ENCODE measurements at regions not wholly inside any gene's neighbourhood (a gene's known extent, or its start where the extent isn't known, plus 50 kb on each side); places are given as distances from the start of the nearest gene placed in this dataset.

DNA sequence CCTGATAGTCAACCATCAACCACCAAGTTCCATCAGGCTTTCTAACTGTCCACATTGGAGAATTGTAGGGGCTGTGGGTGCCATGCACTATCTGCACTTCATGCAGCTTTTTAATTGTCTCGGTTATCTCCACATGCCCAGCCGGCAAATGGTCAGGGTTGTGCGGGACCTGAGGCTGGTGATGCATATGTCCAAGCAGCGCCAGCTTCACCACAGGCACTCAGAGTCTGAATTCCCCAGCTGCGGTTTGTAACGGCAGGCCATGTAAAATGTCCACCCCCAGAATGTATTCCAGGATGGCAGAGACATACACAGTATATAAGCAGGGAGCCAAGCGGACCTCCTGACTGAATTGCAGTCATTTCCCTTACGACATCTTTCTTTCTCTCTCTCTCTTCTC is 435.6 kb downstream of the DYNC2H1 start:
- Histone ChIP-seq H3K9ac (ENCODE audit: low read length in 5 of 5) (no peak overlapping the region), H3K4me3 (ENCODE audit: low read depth in 1 of 5, low read length in 5 of 5) (no peak overlapping the region), H3K9me3 (ENCODE audit: control insufficient read depth in 5 of 5, low read length in 5 of 5) (no peaks in the 10 kb centered on the region), H3K4me1 (ENCODE audit: control insufficient read depth in 5 of 5, insufficient read depth in 5 of 5, low read length in 5 of 5) (no peaks in the 10 kb centered on the region), H3K27ac (ENCODE audit: low read depth, low read length) (no peak overlapping the region), H3K27me3 (ENCODE audit: control insufficient read depth in 5 of 5, insufficient read depth in 4 of 5, low read length in 5 of 5) (no peaks in the 10 kb centered on the region), H3K36me3 (ENCODE audit: control insufficient read depth in 5 of 5, insufficient read depth in 5 of 5, low read length in 5 of 5) (no peaks in the 10 kb centered on the region)

DNA sequence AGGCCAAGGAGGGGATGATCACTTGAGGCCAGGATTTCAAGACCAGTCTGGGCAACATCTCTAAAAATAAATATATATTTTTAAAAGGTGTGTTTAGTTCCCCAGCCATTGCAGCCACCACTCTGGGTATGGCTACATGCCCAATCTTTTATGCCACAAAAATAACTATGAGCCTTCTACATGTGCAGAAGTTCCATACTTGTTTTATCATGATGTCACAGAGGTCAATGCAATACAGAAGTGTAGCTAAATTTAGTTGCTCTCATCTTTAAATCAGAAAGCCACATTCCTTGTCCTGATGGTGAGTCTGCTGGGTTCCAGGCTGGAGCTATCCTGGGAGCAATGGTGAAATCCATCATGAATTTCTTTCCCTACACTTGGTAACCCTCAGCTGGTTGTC is 436.3 kb downstream of the DYNC2H1 start:
- no peak overlapping the region for H3K27ac ChIP-seq (ENCODE audit: low read depth, low read length)
- no peaks in the 10 kb centered on the region for H3K27me3 ChIP-seq (ENCODE audit: control insufficient read depth in 5 of 5, insufficient read depth in 4 of 5, low read length in 5 of 5)
- no peaks in the 10 kb centered on the region for H3K4me1 ChIP-seq (ENCODE audit: control insufficient read depth in 5 of 5, insufficient read depth in 5 of 5, low read length in 5 of 5)
- H3K4me3 ChIP-seq (ENCODE audit: low read depth in 1 of 5, low read length in 5 of 5), result no peak overlapping the region
- no peaks in the 10 kb centered on the region for H3K9me3 ChIP-seq (ENCODE audit: control insufficient read depth in 5 of 5, low read length in 5 of 5)
- no peaks in the 10 kb centered on the region for H3K36me3 ChIP-seq (ENCODE audit: control insufficient read depth in 5 of 5, insufficient read depth in 5 of 5, low read length in 5 of 5)
- no peak overlapping the region for H3K9ac ChIP-seq (ENCODE audit: low read length in 5 of 5)

- Histone ChIP-seq H3K9me3 (ENCODE audit: control insufficient read depth in 5 of 5, low read length in 5 of 5) (no peaks in the 10 kb centered on the region), H3K4me3 (ENCODE audit: low read depth in 1 of 5, low read length in 5 of 5) (no peak overlapping the region)
Observed at GRCh38 chr11:103546236-103546635, 437.0 kb downstream of the DYNC2H1 start.

DNA sequence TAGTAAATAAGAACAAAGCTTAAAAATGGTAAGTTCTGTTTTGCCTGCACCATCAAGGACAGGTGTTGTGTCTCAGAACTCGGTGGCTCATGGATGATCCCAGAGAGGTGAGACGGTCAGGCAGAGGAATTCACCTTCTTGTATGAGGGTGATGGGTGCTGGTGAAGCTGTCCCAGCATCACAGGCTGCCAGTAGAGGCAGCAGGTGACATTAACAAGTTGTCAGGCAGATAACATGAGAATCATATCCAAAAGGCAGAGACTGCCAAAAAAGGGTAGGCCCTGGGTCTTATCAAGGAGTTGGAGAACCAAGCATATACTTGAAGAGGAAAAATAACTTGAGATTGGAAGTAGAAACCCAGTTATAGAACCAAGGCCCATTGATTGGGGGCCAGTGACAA is 437.8 kb downstream of the DYNC2H1 start:
- no peaks in the 10 kb centered on the region for H3K4me1 ChIP-seq (ENCODE audit: control insufficient read depth in 5 of 5, insufficient read depth in 5 of 5, low read length in 5 of 5)
- no peaks in the 10 kb centered on the region for H3K36me3 ChIP-seq (ENCODE audit: control insufficient read depth in 5 of 5, insufficient read depth in 5 of 5, low read length in 5 of 5)
- no peak overlapping the region for H3K27ac ChIP-seq (ENCODE audit: low read depth, low read length)
- no peak overlapping the region for H3K9ac ChIP-seq (ENCODE audit: low read length in 5 of 5)
- no peaks in the 10 kb centered on the region for H3K9me3 ChIP-seq (ENCODE audit: control insufficient read depth in 5 of 5, low read length in 5 of 5)
- no peak overlapping the region for H3K4me3 ChIP-seq (ENCODE audit: low read depth in 1 of 5, low read length in 5 of 5)
- H3K27me3 ChIP-seq (ENCODE audit: control insufficient read depth in 5 of 5, insufficient read depth in 4 of 5, low read length in 5 of 5), result no peaks in the 10 kb centered on the region

More at GRCh38 chr11:103546236-103546635, 437.0 kb downstream of the DYNC2H1 start:
- Histone ChIP-seq H3K27ac (ENCODE audit: low read depth, low read length) (no peak overlapping the region), H3K9ac (ENCODE audit: low read length in 5 of 5) (no peak overlapping the region), H3K4me1 (ENCODE audit: control insufficient read depth in 5 of 5, insufficient read depth in 5 of 5, low read length in 5 of 5) (no peaks in the 10 kb centered on the region), H3K36me3 (ENCODE audit: control insufficient read depth in 5 of 5, insufficient read depth in 5 of 5, low read length in 5 of 5) (no peaks in the 10 kb centered on the region), H3K27me3 (ENCODE audit: control insufficient read depth in 5 of 5, insufficient read depth in 4 of 5, low read length in 5 of 5) (no peaks in the 10 kb centered on the region)

- no peak overlapping the region for H3K4me3 ChIP-seq (ENCODE audit: low read depth in 1 of 5, low read length in 5 of 5)
- no peaks in the 10 kb centered on the region for H3K9me3 ChIP-seq (ENCODE audit: control insufficient read depth in 5 of 5, low read length in 5 of 5)
- no peak overlapping the region for H3K9ac ChIP-seq (ENCODE audit: low read length in 5 of 5)
- no peak overlapping the region for H3K27ac ChIP-seq (ENCODE audit: low read depth, low read length)
- no peaks in the 10 kb centered on the region for H3K4me1 ChIP-seq (ENCODE audit: control insufficient read depth in 5 of 5, insufficient read depth in 5 of 5, low read length in 5 of 5)
- H3K27me3 ChIP-seq (ENCODE audit: control insufficient read depth in 5 of 5, insufficient read depth in 4 of 5, low read length in 5 of 5), result no peaks in the 10 kb centered on the region
- H3K36me3 ChIP-seq (ENCODE audit: control insufficient read depth in 5 of 5, insufficient read depth in 5 of 5, low read length in 5 of 5), result no peaks in the 10 kb centered on the region
Observed at GRCh38 chr11:103547691-103548090, 438.5 kb downstream of the DYNC2H1 start.

DNA sequence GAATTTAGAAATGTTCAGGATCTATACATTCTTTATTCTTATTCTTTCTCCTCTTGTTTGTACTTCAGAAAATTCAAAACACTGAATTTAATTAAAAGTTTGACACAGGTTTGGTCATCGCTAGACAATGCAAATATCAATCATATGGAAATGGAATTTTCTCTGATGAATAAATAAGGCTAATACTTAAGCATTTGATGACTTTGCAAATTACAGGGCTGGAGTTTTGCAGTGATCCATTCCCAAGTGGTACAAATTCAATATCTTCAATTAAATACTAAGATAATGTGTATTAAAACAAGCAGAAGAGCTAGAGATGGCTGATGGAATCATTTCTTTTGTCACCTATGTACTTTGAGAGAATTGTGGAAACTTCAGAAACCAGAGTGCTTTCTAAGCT is 439.6 kb downstream of the DYNC2H1 start:
- Histone ChIP-seq H3K9ac (ENCODE audit: low read length in 5 of 5) (no peak overlapping the region), H3K36me3 (ENCODE audit: control insufficient read depth in 5 of 5, insufficient read depth in 5 of 5, low read length in 5 of 5) (no peaks in the 10 kb centered on the region), H3K27me3 (ENCODE audit: control insufficient read depth in 5 of 5, insufficient read depth in 4 of 5, low read length in 5 of 5) (no peaks in the 10 kb centered on the region), H3K27ac (ENCODE audit: low read depth, low read length) (no peak overlapping the region), H3K4me1 (ENCODE audit: control insufficient read depth in 5 of 5, insufficient read depth in 5 of 5, low read length in 5 of 5) (no peaks in the 10 kb centered on the region), H3K4me3 (ENCODE audit: low read depth in 1 of 5, low read length in 5 of 5) (no peak overlapping the region), H3K9me3 (ENCODE audit: control insufficient read depth in 5 of 5, low read length in 5 of 5) (no peaks in the 10 kb centered on the region)

DNA sequence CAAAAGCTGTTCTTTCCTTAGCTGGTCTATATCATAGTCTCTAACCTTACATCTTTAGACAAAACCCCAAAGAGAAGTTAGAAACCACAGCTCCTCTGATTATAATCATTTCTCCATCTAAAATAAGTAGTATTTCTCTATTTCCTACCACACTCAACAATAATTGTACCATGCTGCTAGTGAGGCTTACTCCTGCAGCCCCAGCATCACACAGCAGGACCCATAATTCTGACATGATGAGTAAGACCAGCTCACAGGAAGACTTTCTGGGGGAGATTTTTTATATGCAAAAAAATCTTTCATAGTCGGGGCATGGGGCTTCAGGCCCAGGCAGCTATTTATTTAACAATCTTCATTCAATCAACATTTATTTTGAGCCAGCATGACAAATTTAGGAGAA is 441.6 kb downstream of the DYNC2H1 start:
- Histone ChIP-seq H3K36me3 (ENCODE audit: control insufficient read depth in 5 of 5, insufficient read depth in 5 of 5, low read length in 5 of 5) (no peaks in the 10 kb centered on the region), H3K27me3 (ENCODE audit: control insufficient read depth in 5 of 5, insufficient read depth in 4 of 5, low read length in 5 of 5) (no peaks in the 10 kb centered on the region), H3K4me3 (ENCODE audit: low read depth in 1 of 5, low read length in 5 of 5) (no peak overlapping the region), H3K9me3 (ENCODE audit: control insufficient read depth in 5 of 5, low read length in 5 of 5) (no peaks in the 10 kb centered on the region), H3K4me1 (ENCODE audit: control insufficient read depth in 5 of 5, insufficient read depth in 5 of 5, low read length in 5 of 5) (no peaks in the 10 kb centered on the region), H3K27ac (ENCODE audit: low read depth, low read length) (no peak overlapping the region), H3K9ac (ENCODE audit: low read length in 5 of 5) (no peak overlapping the region)

DNA sequence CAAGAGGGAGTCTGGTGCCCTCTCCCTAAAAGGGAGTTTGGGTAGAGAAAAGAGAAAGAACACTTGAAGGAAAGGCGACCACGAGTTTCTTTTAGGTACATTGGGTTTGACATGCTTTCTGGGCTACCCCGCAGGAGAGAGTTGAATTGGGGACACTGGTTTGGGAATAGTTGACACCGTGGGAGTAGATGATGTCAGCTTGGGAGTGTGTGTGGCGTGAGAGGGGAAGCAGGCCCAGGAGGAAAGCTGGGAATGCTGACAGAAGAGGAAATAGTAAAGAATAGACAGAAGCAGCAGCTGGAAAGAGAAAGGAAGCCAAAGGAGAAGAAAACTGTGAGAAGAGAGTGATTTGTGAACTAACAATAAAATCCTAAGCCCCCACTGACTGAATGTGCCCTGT is 442.9 kb downstream of the DYNC2H1 start:
- no peaks in the 10 kb centered on the region for H3K9me3 ChIP-seq (ENCODE audit: control insufficient read depth in 5 of 5, low read length in 5 of 5)
- no peak overlapping the region for H3K4me3 ChIP-seq (ENCODE audit: low read depth in 1 of 5, low read length in 5 of 5)
- H3K27ac ChIP-seq (ENCODE audit: low read depth, low read length), result no peak overlapping the region
- no peaks in the 10 kb centered on the region for H3K36me3 ChIP-seq (ENCODE audit: control insufficient read depth in 5 of 5, insufficient read depth in 5 of 5, low read length in 5 of 5)
- H3K9ac ChIP-seq (ENCODE audit: low read length in 5 of 5), result no peak overlapping the region
- H3K4me1 ChIP-seq (ENCODE audit: control insufficient read depth in 5 of 5, insufficient read depth in 5 of 5, low read length in 5 of 5), result no peaks in the 10 kb centered on the region
- no peaks in the 10 kb centered on the region for H3K27me3 ChIP-seq (ENCODE audit: control insufficient read depth in 5 of 5, insufficient read depth in 4 of 5, low read length in 5 of 5)

DNA sequence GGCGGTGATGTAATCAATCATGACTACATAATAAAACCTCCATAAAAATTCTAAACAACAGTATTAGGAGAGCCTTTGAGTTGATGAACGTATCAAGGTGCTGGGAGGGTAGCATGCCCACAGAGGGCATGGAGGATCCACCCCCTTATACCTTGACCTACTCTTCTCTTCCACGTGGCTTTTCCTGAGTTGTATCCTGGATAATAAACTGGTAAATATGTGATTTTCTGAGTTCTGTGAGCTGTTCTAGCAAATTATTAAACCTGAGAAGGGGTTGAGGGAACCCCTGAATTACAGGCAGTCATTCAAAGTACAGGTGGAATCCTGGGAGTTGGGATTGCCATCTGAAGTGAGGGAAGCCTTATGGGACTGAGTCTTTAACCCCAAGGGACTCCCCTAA is 446.9 kb downstream of the DYNC2H1 start:
- Histone ChIP-seq H3K9me3 (ENCODE audit: control insufficient read depth in 5 of 5, low read length in 5 of 5) (no peaks in the 10 kb centered on the region), H3K27me3 (ENCODE audit: control insufficient read depth in 5 of 5, insufficient read depth in 4 of 5, low read length in 5 of 5) (no peaks in the 10 kb centered on the region), H3K36me3 (ENCODE audit: control insufficient read depth in 5 of 5, insufficient read depth in 5 of 5, low read length in 5 of 5) (no peaks in the 10 kb centered on the region), H3K9ac (ENCODE audit: low read length in 5 of 5) (no peak overlapping the region), H3K4me1 (ENCODE audit: control insufficient read depth in 5 of 5, insufficient read depth in 5 of 5, low read length in 5 of 5) (no peaks in the 10 kb centered on the region), H3K27ac (ENCODE audit: low read depth, low read length) (no peak overlapping the region), H3K4me3 (ENCODE audit: low read depth in 1 of 5, low read length in 5 of 5) (no peak overlapping the region)

DNA sequence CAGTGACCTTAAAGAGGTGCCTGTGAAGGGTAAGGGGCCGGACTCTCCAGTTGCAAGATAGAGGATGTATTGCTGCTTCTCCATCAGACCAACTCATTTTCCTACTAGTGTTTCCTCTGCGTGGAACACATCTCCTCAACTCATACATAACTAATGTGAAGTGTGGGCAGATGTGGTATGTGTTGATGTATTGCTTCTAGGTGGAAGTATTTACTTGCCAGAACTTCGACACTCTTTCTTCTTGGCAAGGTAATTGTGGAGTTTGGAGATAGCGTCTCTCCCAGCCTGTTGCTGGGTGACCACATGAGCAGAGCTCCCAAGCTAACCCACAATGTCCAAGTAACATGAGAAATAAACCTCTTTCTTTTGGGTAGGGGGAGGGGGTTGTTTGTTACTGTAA is 456.9 kb downstream of the DYNC2H1 start:
- H3K27me3 ChIP-seq (ENCODE audit: control insufficient read depth in 5 of 5, insufficient read depth in 4 of 5, low read length in 5 of 5), result no peaks in the 10 kb centered on the region

GRCh38 chr11:103581760-103582159 is 454.7 kb upstream of the DDI1 start:
- no peaks in the 10 kb centered on the region for H3K9me3 ChIP-seq (ENCODE audit: control insufficient read depth in 5 of 5, low read length in 5 of 5)
- H3K27me3 ChIP-seq (ENCODE audit: control insufficient read depth in 5 of 5, insufficient read depth in 4 of 5, low read length in 5 of 5), result no peaks in the 10 kb centered on the region
- H3K4me1 ChIP-seq (ENCODE audit: control insufficient read depth in 5 of 5, insufficient read depth in 5 of 5, low read length in 5 of 5), result no peaks in the 10 kb centered on the region
- H3K4me3 ChIP-seq (ENCODE audit: low read depth in 1 of 5, low read length in 5 of 5), result no peak overlapping the region
- no peak overlapping the region for H3K9ac ChIP-seq (ENCODE audit: low read length in 5 of 5)
- no peak overlapping the region for H3K27ac ChIP-seq (ENCODE audit: low read depth, low read length)
- H3K36me3 ChIP-seq (ENCODE audit: control insufficient read depth in 5 of 5, insufficient read depth in 5 of 5, low read length in 5 of 5), result no peaks in the 10 kb centered on the region

More for the DNA sequence above, 456.9 kb downstream of the DYNC2H1 start:
- Histone ChIP-seq H3K27ac (ENCODE audit: low read depth, low read length) (no peak overlapping the region), H3K9me3 (ENCODE audit: control insufficient read depth in 5 of 5, low read length in 5 of 5) (peaks cover 0 to 3% (median 0%) of the 10 kb centered on the region in 5 donors), H3K36me3 (ENCODE audit: control insufficient read depth in 5 of 5, insufficient read depth in 5 of 5, low read length in 5 of 5) (no peaks in the 10 kb centered on the region), H3K4me1 (ENCODE audit: control insufficient read depth in 5 of 5, insufficient read depth in 5 of 5, low read length in 5 of 5) (no peaks in the 10 kb centered on the region), H3K9ac (ENCODE audit: low read length in 5 of 5) (no peak overlapping the region), H3K4me3 (ENCODE audit: low read depth in 1 of 5, low read length in 5 of 5) (no peak overlapping the region)

All from subcutaneous abdominal adipose tissue (tissue), 5 donors.